ENCODE measurements at regions not wholly inside any gene's neighbourhood (a gene's known extent, or its start where the extent isn't known, plus 50 kb on each side); places are given as distances from the start of the nearest gene placed in this dataset.

DNA sequence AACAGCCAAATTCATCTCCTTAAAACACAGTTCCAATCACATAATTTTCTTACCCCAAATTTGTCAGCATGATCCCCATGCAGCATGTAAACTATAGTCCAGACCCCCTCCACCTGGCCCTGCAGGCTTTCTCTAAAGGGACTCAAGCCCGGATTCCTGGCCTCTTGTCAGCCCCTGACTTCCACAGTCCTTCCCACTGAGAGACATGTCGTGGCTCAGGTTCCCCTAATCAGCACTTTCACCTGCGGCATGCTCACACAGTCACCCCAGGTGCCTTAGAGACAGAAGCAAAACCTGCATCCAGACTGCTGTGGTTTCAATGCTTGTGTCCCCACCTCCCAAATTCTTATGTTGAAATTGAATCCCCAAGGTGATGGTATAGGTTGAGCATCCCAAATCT is 372.7 kb upstream of the ATP10A start:
- no peak for TF ChIP-seq CTCF (IDR thresholded peaks at IDR 0.05)
- Histone ChIP-seq H3K27me3 (no peaks in the 10 kb centered on the region), H3K36me3 (no peaks in the 10 kb centered on the region), H3K4me1 (no peaks in the 10 kb centered on the region), H3K9me3 (no peaks in the 10 kb centered on the region), H3K4me3 (no peak overlapping the region), H3K27ac (no peak overlapping the region)
- peak; percentile 36 for DNase-seq (ENCODE audit: low spot score)

DNA sequence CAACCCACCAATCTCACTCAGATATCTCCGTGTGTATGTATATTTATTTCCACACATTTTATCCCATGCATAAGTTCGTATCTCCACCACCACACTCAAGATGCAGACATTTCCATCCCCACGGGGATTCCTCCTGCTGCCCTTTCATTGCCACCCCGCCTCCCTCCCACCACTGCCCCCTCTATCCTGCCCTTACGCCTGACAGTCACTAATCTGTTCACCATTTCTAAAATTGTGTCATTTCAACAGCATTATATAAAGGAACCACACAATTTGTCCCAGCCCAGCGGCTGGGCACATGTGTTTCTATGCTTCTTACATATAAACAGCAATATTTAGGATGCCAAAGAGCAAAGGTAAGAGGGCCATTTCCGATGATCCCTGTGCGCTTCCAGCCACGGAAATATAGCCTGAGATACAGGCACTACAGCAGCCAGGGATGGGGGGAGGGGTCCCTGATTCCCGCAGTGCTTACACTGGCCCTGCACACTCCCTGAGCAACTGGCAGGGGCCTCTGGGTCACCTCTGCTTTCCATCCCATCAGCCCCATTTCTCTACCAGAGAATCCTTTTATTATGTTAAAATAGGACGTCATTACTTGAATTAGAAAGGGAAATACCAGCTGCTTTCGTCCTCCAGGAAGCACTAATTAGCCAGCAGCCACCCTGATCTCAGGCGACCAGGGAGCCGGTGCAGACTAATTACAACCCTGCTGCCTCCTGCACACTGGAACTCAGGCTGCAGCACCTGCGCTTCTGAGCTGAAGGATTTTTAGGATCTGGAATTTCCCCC is 372.0 kb upstream of the ATP10A start:
- Histone ChIP-seq H3K27me3 (no peaks in the 10 kb centered on the region), H3K4me3 (no peak overlapping the region), H3K4me1 (no peaks in the 10 kb centered on the region), H3K27ac (no peak overlapping the region), H3K36me3 (no peaks in the 10 kb centered on the region), H3K9me3 (no peaks in the 10 kb centered on the region)
- DNase-seq (ENCODE audit: low spot score) = peak; percentile 30
- no peak for TF ChIP-seq CTCF (IDR thresholded peaks at IDR 0.05)

GRCh38 chr15:26232691-26233090 is 369.6 kb upstream of the ATP10A start:
- Histone ChIP-seq H3K9me3 (no peaks in the 10 kb centered on the region), H3K27ac (no peak overlapping the region), H3K36me3 (no peaks in the 10 kb centered on the region), H3K4me1 (no peaks in the 10 kb centered on the region), H3K4me3 (no peak overlapping the region), H3K27me3 (no peaks in the 10 kb centered on the region)
- no peak for DNase-seq (ENCODE audit: low spot score)
- no peak for TF ChIP-seq CTCF (IDR thresholded peaks at IDR 0.05)

- Histone ChIP-seq H3K36me3 (no peaks in the 10 kb centered on the region), H3K27me3 (no peaks in the 10 kb centered on the region), H3K9me3 (no peaks in the 10 kb centered on the region), H3K27ac (no peak overlapping the region), H3K4me3 (no peak overlapping the region), H3K4me1 (no peaks in the 10 kb centered on the region)
- DNase-seq (ENCODE audit: low spot score) = peak; percentile 7
- no peak for TF ChIP-seq CTCF (IDR thresholded peaks at IDR 0.05)
Observed at GRCh38 chr15:26231096-26231495, 368.0 kb upstream of the ATP10A start.

DNA sequence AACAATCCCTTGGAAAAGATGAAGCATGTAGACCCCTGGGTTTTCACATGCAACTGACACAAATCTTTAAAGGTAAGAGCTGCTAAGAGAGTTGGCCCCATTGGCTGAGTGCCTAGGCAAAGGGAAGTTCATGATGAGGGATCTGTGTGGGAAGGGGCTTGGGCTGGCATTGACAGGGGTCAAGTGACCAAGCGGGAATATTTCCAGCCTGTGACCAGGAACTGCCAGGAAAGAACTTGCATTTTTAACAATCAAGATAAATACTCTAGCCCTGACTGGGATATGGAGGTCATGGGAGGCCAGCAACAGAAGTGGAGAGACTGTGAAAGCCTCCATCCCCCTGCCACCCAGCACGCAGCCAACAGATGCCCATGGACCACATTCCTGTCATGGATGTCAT is 361.1 kb upstream of the ATP10A start:
- Histone ChIP-seq H3K4me3 (no peak overlapping the region), H3K27me3 (no peaks in the 10 kb centered on the region), H3K9me3 (no peaks in the 10 kb centered on the region), H3K4me1 (no peaks in the 10 kb centered on the region), H3K36me3 (no peaks in the 10 kb centered on the region), H3K27ac (no peak overlapping the region)
- DNase-seq (ENCODE audit: low spot score) = peak; percentile 13
- no peak for TF ChIP-seq CTCF (IDR thresholded peaks at IDR 0.05)

DNA sequence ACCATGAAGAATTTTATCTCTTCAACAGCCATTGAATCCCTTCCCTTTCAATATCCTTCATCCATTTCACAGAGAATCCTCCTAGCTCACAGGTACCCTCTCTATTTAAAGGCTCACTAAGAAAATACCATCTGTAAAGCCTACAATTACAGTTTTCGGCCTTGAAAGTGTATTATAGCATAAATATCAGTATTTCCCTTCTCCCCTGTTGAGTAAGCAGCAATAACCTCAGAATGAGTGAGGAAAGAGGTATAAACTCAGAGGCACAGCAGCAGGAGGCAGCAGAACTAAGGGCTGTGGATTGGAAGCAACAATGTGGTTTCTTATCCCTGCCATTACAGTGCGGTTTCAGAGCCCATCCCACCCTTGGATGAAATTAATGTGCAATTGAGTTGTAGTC is 360.6 kb upstream of the ATP10A start:
- Histone ChIP-seq H3K4me1 (no peaks in the 10 kb centered on the region), H3K4me3 (no peak overlapping the region), H3K27ac (no peak overlapping the region), H3K36me3 (no peaks in the 10 kb centered on the region), H3K9me3 (no peaks in the 10 kb centered on the region), H3K27me3 (no peaks in the 10 kb centered on the region)
- no peak for TF ChIP-seq CTCF (IDR thresholded peaks at IDR 0.05)
- DNase-seq (ENCODE audit: low spot score) = no peak
